H9 (cell line): ENCODE measurements at regions not wholly inside any gene's neighbourhood (a gene's known extent, or its start where the extent isn't known, plus 50 kb on each side); places are given as distances from the start of the nearest gene placed in this dataset.

Source experiments
- DNase-seq: peaks from one replicate; pipeline ENCODE4 v3.0.0-alpha.2; 2017
- H2AFZ ChIP-seq: one replicate; pipeline ENCODE4 v1.6.1; 2013; ENCODE audit warnings: mild to moderate bottlenecking, low read length, control low read depth, moderate library complexity
- H2AK5ac ChIP-seq: 2 replicates; pipeline ENCODE4 v1.6.1; 2013; ENCODE audit warnings: low read length, control low read depth, mixed read lengths; ENCODE audit not compliant: insufficient read length
- H2BK120ac ChIP-seq: one replicate; pipeline ENCODE4 v1.6.1; 2013; ENCODE audit warnings: low read depth, mild to moderate bottlenecking, low read length, control low read depth, inconsistent platforms; ENCODE audit not compliant: poor library complexity, severe bottlenecking
- H2BK12ac ChIP-seq: 2 replicates; pipeline ENCODE4 v1.6.1; 2013; ENCODE audit warnings: low read length, control low read depth, mixed read lengths, low read depth; ENCODE audit not compliant: insufficient read length
- H2BK15ac ChIP-seq: 2 replicates; pipeline ENCODE4 v1.6.1; 2013; ENCODE audit warnings: low read depth, low read length, control low read depth
- H2BK20ac ChIP-seq: one replicate; pipeline ENCODE4 v1.6.1; 2013; ENCODE audit warnings: low read depth, mild to moderate bottlenecking, low read length, control low read depth, inconsistent platforms; ENCODE audit not compliant: poor library complexity, severe bottlenecking
- H2BK5ac ChIP-seq: 2 replicates; pipeline ENCODE4 v1.6.1; 2013; ENCODE audit warnings: low read length, control low read depth, mixed read lengths; ENCODE audit not compliant: insufficient read length
- H3K14ac ChIP-seq: 2 replicates; pipeline ENCODE4 v1.6.1; 2013; ENCODE audit warnings: low read length, control low read depth; ENCODE audit not compliant: insufficient read depth
- H3K18ac ChIP-seq: 2 replicates; pipeline ENCODE4 v1.6.1; 2013; ENCODE audit warnings: low read depth, mild to moderate bottlenecking, mixed read lengths, low read length, control low read depth; ENCODE audit not compliant: insufficient read length
- H3K23ac ChIP-seq: 2 replicates; pipeline ENCODE4 v1.6.1; 2013; ENCODE audit warnings: low read length, control low read depth, mixed read lengths, low read depth; ENCODE audit not compliant: insufficient read length
- H3K23me2 ChIP-seq: 2 replicates; pipeline ENCODE4 v1.6.1; 2013; ENCODE audit warnings: low read depth, mild to moderate bottlenecking, mixed read lengths, low read length, control low read depth; ENCODE audit not compliant: insufficient read length, poor library complexity, severe bottlenecking
- H3K27ac ChIP-seq: 2 replicates; pipeline ENCODE4 v1.5.1; 2013; ENCODE audit warnings: low read length, control low read depth, mixed read lengths, low read depth; ENCODE audit not compliant: insufficient read length
- H3K27me3 ChIP-seq: 2 replicates; pipeline ENCODE4 v1.6.1; 2013; ENCODE audit warnings: low read length, control low read depth, inconsistent platforms; ENCODE audit not compliant: insufficient read depth
- H3K4ac ChIP-seq: 2 replicates; pipeline ENCODE4 v1.6.1; 2013; ENCODE audit warnings: low read depth, mild to moderate bottlenecking, control low read depth, inconsistent platforms, low read length, moderate library complexity
- H3K4me1 ChIP-seq: 2 replicates; pipeline ENCODE4 v1.6.1; 2013; ENCODE audit warnings: low read length, control low read depth, inconsistent platforms; ENCODE audit not compliant: insufficient read depth
- H3K4me2 ChIP-seq: 2 replicates; pipeline ENCODE4 v1.6.1; 2013; ENCODE audit warnings: low read length, control low read depth, mixed read lengths; ENCODE audit not compliant: insufficient read length, insufficient read depth
- H3K56ac ChIP-seq: 2 replicates; pipeline ENCODE4 v1.6.1; 2013; ENCODE audit warnings: low read depth, mild to moderate bottlenecking, mixed read lengths, low read length, control low read depth; ENCODE audit not compliant: insufficient read length
- H3K79me1 ChIP-seq: 2 replicates; pipeline ENCODE4 v1.6.1; 2013; ENCODE audit warnings: low read depth, mild to moderate bottlenecking, moderate library complexity, low read length, control low read depth, inconsistent platforms; ENCODE audit not compliant: insufficient read depth, poor library complexity, severe bottlenecking
- H3K79me2 ChIP-seq: 2 replicates; pipeline ENCODE4 v1.6.1; 2013; ENCODE audit warnings: low read length, control low read depth, inconsistent platforms; ENCODE audit not compliant: insufficient read depth
- H3K9ac ChIP-seq: 2 replicates; pipeline ENCODE4 v1.6.1; 2013; ENCODE audit warnings: low read length, control low read depth, mixed read lengths; ENCODE audit not compliant: insufficient read length; ENCODE audit errors: extremely low read depth
- H3K9me3 ChIP-seq: one replicate; pipeline ENCODE4 v1.6.1; 2013; ENCODE audit warnings: low read depth, low read length, inconsistent platforms; ENCODE audit not compliant: control insufficient read depth
- H3T11ph ChIP-seq: one replicate; pipeline ENCODE4 v1.6.1; 2013; ENCODE audit warnings: mild to moderate bottlenecking, low read length, control low read depth, inconsistent platforms
- H4K20me1 ChIP-seq: one replicate; pipeline ENCODE4 v1.6.1; 2013; ENCODE audit not compliant: control insufficient read depth, insufficient read length, insufficient read depth
- H4K5ac ChIP-seq: 2 replicates; pipeline ENCODE4 v1.6.1; 2013; ENCODE audit warnings: low read depth, mild to moderate bottlenecking, mixed read lengths, low read length, control low read depth; ENCODE audit not compliant: insufficient read length
- H4K8ac ChIP-seq: replicated peaks from 2 replicates; pipeline ENCODE4 v1.6.1; 2013; ENCODE audit warnings: low read length, control low read depth, mixed read lengths, low read depth; ENCODE audit not compliant: insufficient read length
- H4K91ac ChIP-seq: 2 replicates; pipeline ENCODE4 v1.6.1; 2013; ENCODE audit warnings: low read depth, mild to moderate bottlenecking, moderate library complexity, mixed read lengths, low read length, control low read depth; ENCODE audit not compliant: insufficient read length
- H3K27ac Mint-ChIP-seq, 3 experiments: 2 replicates in 2 of 3; 3 replicates in 1 of 3; pipeline ENCODE4 v1.8.0; 2020 to 2021; ENCODE audit warnings: mixed read lengths in 3 of 3, mild to moderate bottlenecking in 1 of 3, moderate library complexity in 1 of 3
- H3K27me3 Mint-ChIP-seq: 2 replicates; pipeline ENCODE4 v1.8.0; 2021; ENCODE audit warnings: low read depth, mild to moderate bottlenecking, moderate library complexity, mixed read lengths
- H3K36me3 Mint-ChIP-seq, 3 experiments: 2 replicates in 2 of 3; 3 replicates in 1 of 3; pipeline ENCODE4 v1.8.0; 2020 to 2021; ENCODE audit warnings: low read depth in 3 of 3, mixed read lengths in 3 of 3; ENCODE audit not compliant: insufficient read depth in 1 of 3
- H3K4me1 Mint-ChIP-seq, 2 experiments: 2 replicates each; pipeline ENCODE4 v1.8.0; 2020; ENCODE audit warnings: mixed read lengths in 2 of 2
- H3K4me3 Mint-ChIP-seq, 2 experiments: 2 replicates in 1 of 2; 3 replicates in 1 of 2; pipeline ENCODE4 v1.8.0; 2020 to 2021; ENCODE audit warnings: mild to moderate bottlenecking in 2 of 2, mixed read lengths in 2 of 2, moderate library complexity in 1 of 2
- H3K9me3 Mint-ChIP-seq, 2 experiments: 2 replicates in 1 of 2; 3 replicates in 1 of 2; pipeline ENCODE4 v1.8.0; 2020; ENCODE audit warnings: mild to moderate bottlenecking in 2 of 2, mixed read lengths in 2 of 2, moderate library complexity in 1 of 2
- WGBS: extraction: QIAGEN DNeasy Blood & Tissue Kit; methylation state at CpG from one replicate; pipeline ENCODE4 v1.1.7; 2013; ENCODE audit warnings: missing lambda C conversion rate, low lambda C conversion rate, mixed read lengths; ENCODE audit not compliant: insufficient read length; ENCODE audit errors: extremely low coverage; 5-methylcytosine and 5-hydroxymethylcytosine counted together
- TF ChIP-seq, protein P1 (sequence below): fragments of 200-600 bp; sonication (generic); conservative IDR thresholded peaks from 3 replicates; pipeline ENCODE4 v1.8.0; 2021; ENCODE audit warnings: antibody characterized with exemption, mild to moderate bottlenecking

- H4K5ac ChIP-seq = no peak overlapping the region
- no peak overlapping the region for H4K91ac ChIP-seq
- H3T11ph ChIP-seq = no peak overlapping the region
- H3K9me3 ChIP-seq = no peaks in the 10 kb centered on the region
- no CpG with 5 or more reads among the region's 7 CpGs for WGBS
- no peaks in the 10 kb centered on the region for H4K20me1 ChIP-seq
- H3K79me1 ChIP-seq = no peaks in the 10 kb centered on the region
- H3K18ac ChIP-seq = no peak overlapping the region
- no peak overlapping the region for H3K4ac ChIP-seq
- H3K56ac ChIP-seq = no peak overlapping the region
- H2AK5ac ChIP-seq = no peak overlapping the region
- peaks cover 2% of the 10 kb centered on the region for H3K27me3 Mint-ChIP-seq
- no peaks in the 10 kb centered on the region for H3K27me3 ChIP-seq
- H3K9ac ChIP-seq = no peak overlapping the region
- TF ChIP-seq, protein P1, sequence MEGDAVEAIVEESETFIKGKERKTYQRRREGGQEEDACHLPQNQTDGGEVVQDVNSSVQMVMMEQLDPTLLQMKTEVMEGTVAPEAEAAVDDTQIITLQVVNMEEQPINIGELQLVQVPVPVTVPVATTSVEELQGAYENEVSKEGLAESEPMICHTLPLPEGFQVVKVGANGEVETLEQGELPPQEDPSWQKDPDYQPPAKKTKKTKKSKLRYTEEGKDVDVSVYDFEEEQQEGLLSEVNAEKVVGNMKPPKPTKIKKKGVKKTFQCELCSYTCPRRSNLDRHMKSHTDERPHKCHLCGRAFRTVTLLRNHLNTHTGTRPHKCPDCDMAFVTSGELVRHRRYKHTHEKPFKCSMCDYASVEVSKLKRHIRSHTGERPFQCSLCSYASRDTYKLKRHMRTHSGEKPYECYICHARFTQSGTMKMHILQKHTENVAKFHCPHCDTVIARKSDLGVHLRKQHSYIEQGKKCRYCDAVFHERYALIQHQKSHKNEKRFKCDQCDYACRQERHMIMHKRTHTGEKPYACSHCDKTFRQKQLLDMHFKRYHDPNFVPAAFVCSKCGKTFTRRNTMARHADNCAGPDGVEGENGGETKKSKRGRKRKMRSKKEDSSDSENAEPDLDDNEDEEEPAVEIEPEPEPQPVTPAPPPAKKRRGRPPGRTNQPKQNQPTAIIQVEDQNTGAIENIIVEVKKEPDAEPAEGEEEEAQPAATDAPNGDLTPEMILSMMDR = no peak
- DNase-seq = no peak
- H4K8ac ChIP-seq = no peak overlapping the region
- no peaks in the 10 kb centered on the region for H3K23me2 ChIP-seq
- H3K79me2 ChIP-seq = no peaks in the 10 kb centered on the region
- no peak overlapping the region for H3K27ac ChIP-seq
- peaks cover 0 to 14% of the 10 kb centered on the region in 2 experiments; a peak in 3 of 4 replicates for H3K4me1 Mint-ChIP-seq
- no peak overlapping the region for H3K4me2 ChIP-seq
- H3K27ac Mint-ChIP-seq = no peak overlapping the region
- no peak overlapping the region for H2BK12ac ChIP-seq
- H3K36me3 Mint-ChIP-seq = no peaks in the 10 kb centered on the region
- H2BK20ac ChIP-seq = no peak overlapping the region
- H3K23ac ChIP-seq = no peak overlapping the region
- H2BK5ac ChIP-seq = no peak overlapping the region
- no peak overlapping the region for H2AFZ ChIP-seq
- H3K9me3 Mint-ChIP-seq = no peaks in the 10 kb centered on the region
- H3K14ac ChIP-seq = no peak overlapping the region
- H2BK120ac ChIP-seq = no peak overlapping the region
- no peak overlapping the region for H2BK15ac ChIP-seq
- no peak overlapping the region for H3K4me3 Mint-ChIP-seq
- no peaks in the 10 kb centered on the region for H3K4me1 ChIP-seq
These were observed 231.4 kb upstream of the TUT7 start for GRCh38 chr9:86585422-86586143.
